SJSA1 (cell line): ENCODE measurements at regions not wholly inside any gene's neighbourhood (a gene's known extent, or its start where the extent isn't known, plus 50 kb on each side); places are given as distances from the start of the nearest gene placed in this dataset.

Experiments used
- DNase-seq, 2 experiments: peaks; one replicate each; pipeline ENCODE4 v3.0.0-alpha.2; 2015 to 2020; ENCODE audit warnings: low spot score in 2 of 2, low read depth in 1 of 2
- H3K27ac ChIP-seq: fragments of 250-450 bp; sonication (Bioruptor Pico); 2 replicates; pipeline ENCODE4 v1.5.1; 2020; ENCODE audit warnings: mild to moderate bottlenecking, moderate library complexity
- H3K27me3 ChIP-seq: fragments of 250-450 bp; sonication (Bioruptor Pico); replicated peaks from 2 replicates; pipeline ENCODE4 v1.5.1; 2020; ENCODE audit warnings: mild to moderate bottlenecking, moderate library complexity
- H3K36me3 ChIP-seq: fragments of 250-450 bp; sonication (Bioruptor Pico); 2 replicates; pipeline ENCODE4 v1.5.1; 2020; ENCODE audit warnings: mild to moderate bottlenecking
- H3K4me1 ChIP-seq: fragments of 250-450 bp; sonication (Bioruptor Pico); replicated peaks from 2 replicates; pipeline ENCODE4 v1.6.1; 2021; ENCODE audit warnings: mild to moderate bottlenecking
- H3K4me3 ChIP-seq: fragments of 250-450 bp; sonication (Bioruptor Pico); 2 replicates; pipeline ENCODE4 v1.5.1; 2020; ENCODE audit warnings: mild to moderate bottlenecking
- H3K9me3 ChIP-seq: fragments of 250-450 bp; sonication (Bioruptor Pico); replicated peaks from 2 replicates; pipeline ENCODE4 v1.5.1; 2020; ENCODE audit warnings: mild to moderate bottlenecking

- DNase-seq, result peak in 1 of 2 experiments; percentile 35
Observed at GRCh38 chr14:34237081-34237480, 225.0 kb downstream of the SPTSSA start.

GRCh38 chr14:34235643-34236300, 226.3 kb downstream of the SPTSSA start:
- DNase-seq, result no peak
- Histone ChIP-seq H3K27ac (no peak overlapping the region), H3K9me3 (no peaks in the 10 kb centered on the region), H3K4me3 (no peak overlapping the region), H3K27me3 (no peaks in the 10 kb centered on the region), H3K36me3 (no peaks in the 10 kb centered on the region), H3K4me1 (peaks cover 13% of the 10 kb centered on the region; the same call in 1 of the 2 replicates)

More at GRCh38 chr14:34237081-34237480, 225.0 kb downstream of the SPTSSA start:
- Histone ChIP-seq H3K9me3 (no peaks in the 10 kb centered on the region), H3K4me1 (peaks cover 13% of the 10 kb centered on the region; the same call in 1 of the 2 replicates), H3K36me3 (no peaks in the 10 kb centered on the region), H3K27me3 (no peaks in the 10 kb centered on the region), H3K27ac (no peak overlapping the region), H3K4me3 (no peak overlapping the region)

- H3K4me1 ChIP-seq, result peaks cover 13% of the 10 kb centered on the region; the same call in 1 of the 2 replicates
- H3K27me3 ChIP-seq, result no peaks in the 10 kb centered on the region
- no peak overlapping the region for H3K27ac ChIP-seq
- H3K4me3 ChIP-seq, result no peak overlapping the region
- no peaks in the 10 kb centered on the region for H3K9me3 ChIP-seq
- no peak for DNase-seq
- H3K36me3 ChIP-seq, result no peaks in the 10 kb centered on the region
Observed at GRCh38 chr14:34234258-34234657, 227.8 kb downstream of the SPTSSA start.

- DNase-seq, result no peak
- no peaks in the 10 kb centered on the region for H3K36me3 ChIP-seq
- no peak overlapping the region for H3K4me3 ChIP-seq
- no peak overlapping the region for H3K27ac ChIP-seq
- no peaks in the 10 kb centered on the region for H3K27me3 ChIP-seq
- H3K9me3 ChIP-seq, result no peaks in the 10 kb centered on the region
- H3K4me1 ChIP-seq, result peaks cover 13% of the 10 kb centered on the region; the same call in 1 of the 2 replicates
Observed at GRCh38 chr14:34233619-34234018, 228.4 kb downstream of the SPTSSA start.

- H3K4me1 ChIP-seq, result peaks cover 13% of the 10 kb centered on the region; the same call in 1 of the 2 replicates
- H3K27ac ChIP-seq, result no peak overlapping the region
Observed at GRCh38 chr14:34232790-34233189, 229.2 kb downstream of the SPTSSA start.

GRCh38 chr14:34231626-34232025, 230.4 kb downstream of the SPTSSA start:
- H3K4me1 ChIP-seq, result peaks cover 5% of the 10 kb centered on the region; the same call in 1 of the 2 replicates
- no peak for DNase-seq
- H3K36me3 ChIP-seq, result no peaks in the 10 kb centered on the region
- H3K27ac ChIP-seq, result no peak overlapping the region
- no peaks in the 10 kb centered on the region for H3K9me3 ChIP-seq
- no peak overlapping the region for H3K4me3 ChIP-seq
- no peaks in the 10 kb centered on the region for H3K27me3 ChIP-seq

More at GRCh38 chr14:34232790-34233189, 229.2 kb downstream of the SPTSSA start:
- DNase-seq, result no peak
- Histone ChIP-seq H3K9me3 (no peaks in the 10 kb centered on the region), H3K4me3 (no peak overlapping the region), H3K36me3 (no peaks in the 10 kb centered on the region), H3K27me3 (no peaks in the 10 kb centered on the region)

GRCh38 chr14:34229140-34229539, 232.9 kb downstream of the SPTSSA start:
- no peaks in the 10 kb centered on the region for H3K27me3 ChIP-seq
- H3K27ac ChIP-seq, result no peak overlapping the region
- H3K36me3 ChIP-seq, result no peaks in the 10 kb centered on the region
- no peaks in the 10 kb centered on the region for H3K9me3 ChIP-seq
- H3K4me3 ChIP-seq, result no peak overlapping the region
- no peaks in the 10 kb centered on the region for H3K4me1 ChIP-seq
- no peak for DNase-seq

GRCh38 chr14:34228650-34228976, 233.4 kb downstream of the SPTSSA start:
- Histone ChIP-seq H3K4me3 (no peak overlapping the region), H3K9me3 (no peaks in the 10 kb centered on the region), H3K27ac (no peak overlapping the region), H3K27me3 (no peaks in the 10 kb centered on the region), H3K36me3 (no peaks in the 10 kb centered on the region), H3K4me1 (peaks cover 4% of the 10 kb centered on the region)
- no peak for DNase-seq

GRCh38 chr14:34227834-34228649, 234.0 kb downstream of the SPTSSA start:
- Histone ChIP-seq H3K27me3 (no peaks in the 10 kb centered on the region), H3K27ac (no peak overlapping the region), H3K4me3 (no peak overlapping the region), H3K4me1 (peaks cover 9% of the 10 kb centered on the region), H3K9me3 (no peaks in the 10 kb centered on the region), H3K36me3 (no peaks in the 10 kb centered on the region)
- peak; percentile 25 to 50 for DNase-seq

GRCh38 chr14:34224221-34224620, 237.8 kb downstream of the SPTSSA start:
- Histone ChIP-seq H3K4me3 (no peak overlapping the region), H3K27me3 (no peaks in the 10 kb centered on the region), H3K9me3 (no peaks in the 10 kb centered on the region), H3K4me1 (peaks cover 24% of the 10 kb centered on the region), H3K27ac (no peak overlapping the region), H3K36me3 (no peaks in the 10 kb centered on the region)
- no peak for DNase-seq

GRCh38 chr14:34223373-34224148, 238.5 kb downstream of the SPTSSA start:
- no peaks in the 10 kb centered on the region for H3K27me3 ChIP-seq
- DNase-seq, result no peak
- H3K4me1 ChIP-seq, result peaks cover 31% of the 10 kb centered on the region
- no peak overlapping the region for H3K4me3 ChIP-seq
- no peak overlapping the region for H3K27ac ChIP-seq
- no peaks in the 10 kb centered on the region for H3K9me3 ChIP-seq
- H3K36me3 ChIP-seq, result no peaks in the 10 kb centered on the region

- no peaks in the 10 kb centered on the region for H3K27me3 ChIP-seq
- H3K9me3 ChIP-seq, result no peaks in the 10 kb centered on the region
- H3K36me3 ChIP-seq, result no peaks in the 10 kb centered on the region
- H3K27ac ChIP-seq, result no peak overlapping the region
- H3K4me3 ChIP-seq, result no peak overlapping the region
- no peak for DNase-seq
- peaks cover 31% of the 10 kb centered on the region for H3K4me1 ChIP-seq
Observed at GRCh38 chr14:34222867-34223266, 239.2 kb downstream of the SPTSSA start.

GRCh38 chr14:34222122-34222521, 239.9 kb downstream of the SPTSSA start:
- DNase-seq, result no peak
- no peak overlapping the region for H3K27ac ChIP-seq
- no peaks in the 10 kb centered on the region for H3K27me3 ChIP-seq
- H3K36me3 ChIP-seq, result no peaks in the 10 kb centered on the region
- H3K9me3 ChIP-seq, result no peaks in the 10 kb centered on the region
- peaks cover 31% of the 10 kb centered on the region for H3K4me1 ChIP-seq
- H3K4me3 ChIP-seq, result no peak overlapping the region

- DNase-seq, result no peak
- Histone ChIP-seq H3K27me3 (no peaks in the 10 kb centered on the region), H3K4me1 (peaks cover 31% of the 10 kb centered on the region), H3K9me3 (no peaks in the 10 kb centered on the region), H3K27ac (no peak overlapping the region), H3K36me3 (no peaks in the 10 kb centered on the region), H3K4me3 (no peak overlapping the region)
Observed at GRCh38 chr14:34220921-34221320, 241.1 kb downstream of the SPTSSA start.
